Adrenal gland (tissue), 5 donors: ENCODE measurements at regions not wholly inside any gene's neighbourhood (a gene's known extent, or its start where the extent isn't known, plus 50 kb on each side); places are given as distances from the start of the nearest gene placed in this dataset.

Source experiments
- CTCF ChIP-seq, 6 experiments: fragments of 450-650 bp in 4 of 6; fragments of 200-600 bp in 2 of 6; sonication (generic) in 1 of 6; IDR thresholded peaks; 1 replicate in 5 of 6; 2 replicates in 1 of 6; pipeline versions ENCODE4 v1.5.1 to v1.8.0; 2016 to 2021; ENCODE audit warnings: antibody characterized with exemption in 6 of 6, mild to moderate bottlenecking in 2 of 6, moderate library complexity in 1 of 6
- POLR2A ChIP-seq, 2 donors: fragments of 450-650 bp; IDR thresholded peaks; one replicate each; pipeline ENCODE4 v1.6.1; 2017; ENCODE audit warnings: antibody characterized with exemption in 2 of 2, mild to moderate bottlenecking in 2 of 2, moderate library complexity in 1 of 2
- donor health status: DM: no; HTN: no; CAD: no.

- TF ChIP-seq CTCF (IDR thresholded peaks at IDR 0.05) (no peak), POLR2A (IDR thresholded peaks at IDR 0.05) (no peak)
These were observed 126.2 kb upstream of the RBFOX1 start for GRCh38 chr16:7206469-7206868.
